NCI-H510A treated with DMSO at 0.1 percent for 48 hours (cell line): ENCODE measurements at regions not wholly inside any gene's neighbourhood (a gene's known extent, or its start where the extent isn't known, plus 50 kb on each side); places are given as distances from the start of the nearest gene placed in this dataset.

Source experiments
- DNase-seq: peaks from one replicate; lab custom pipeline; 2025; lab: John Stamatoyannopoulos, UW

- no peak for DNase-seq
These were observed 601.1 kb upstream of the PIK3C3 start for GRCh38 chr18:41353777-41354528.

- no peak for DNase-seq
These were observed 603.6 kb upstream of the PIK3C3 start for GRCh38 chr18:41351430-41351829.

- no peak for DNase-seq
These were observed 608.0 kb upstream of the PIK3C3 start for GRCh38 chr18:41347057-41347456.

- DNase-seq: peak; percentile 3
These were observed 611.2 kb upstream of the PIK3C3 start for GRCh38 chr18:41343808-41344207.

GRCh38 chr18:41338341-41338740 is 616.7 kb upstream of the PIK3C3 start:
- no peak for DNase-seq

- DNase-seq: no peak
These were observed 623.4 kb upstream of the PIK3C3 start for GRCh38 chr18:41331661-41332060.

GRCh38 chr18:41326311-41326710 is 628.7 kb upstream of the PIK3C3 start:
- DNase-seq: no peak

GRCh38 chr18:41324934-41325333 is 630.1 kb upstream of the PIK3C3 start:
- DNase-seq: no peak

GRCh38 chr18:41324020-41324791 is 630.8 kb upstream of the PIK3C3 start:
- no peak for DNase-seq

GRCh38 chr18:41323044-41323443 is 632.0 kb upstream of the PIK3C3 start:
- no peak for DNase-seq

GRCh38 chr18:41320100-41320499 is 634.9 kb upstream of the PIK3C3 start:
- DNase-seq: peak; percentile 66

- DNase-seq: no peak
These were observed 639.9 kb upstream of the PIK3C3 start for GRCh38 chr18:41315134-41315533.

- no peak for DNase-seq
These were observed 643.2 kb upstream of the PIK3C3 start for GRCh38 chr18:41311571-41312547.

- no peak for DNase-seq
These were observed 657.3 kb upstream of the PIK3C3 start for GRCh38 chr18:41297740-41298139.

- no peak for DNase-seq
These were observed 685.7 kb upstream of the PIK3C3 start for GRCh38 chr18:41269294-41269693.

GRCh38 chr18:41268271-41268670 is 686.8 kb upstream of the PIK3C3 start:
- no peak for DNase-seq

- no peak for DNase-seq
These were observed 688.4 kb upstream of the PIK3C3 start for GRCh38 chr18:41266616-41267015.

GRCh38 chr18:41266204-41266603 is 688.8 kb upstream of the PIK3C3 start:
- DNase-seq: no peak

- no peak for DNase-seq
These were observed 690.0 kb upstream of the PIK3C3 start for GRCh38 chr18:41265047-41265446.

GRCh38 chr18:41263956-41264355 is 691.1 kb upstream of the PIK3C3 start:
- DNase-seq: no peak

- no peak for DNase-seq
These were observed 692.3 kb upstream of the PIK3C3 start for GRCh38 chr18:41262688-41263087.

GRCh38 chr18:41244591-41245037 is 710.4 kb upstream of the PIK3C3 start:
- DNase-seq: no peak
